Thoracic aorta (tissue), 2 donors: ENCODE measurements at regions not wholly inside any gene's neighbourhood (a gene's known extent, or its start where the extent isn't known, plus 50 kb on each side); places are given as distances from the start of the nearest gene placed in this dataset.

Experiments
- ATAC-seq: fragments of 150-250 bp; one replicate; pipeline ENCODE4 v1.8.0; 2017; ENCODE audit warnings: low read depth; ENCODE audit not compliant: insufficient number of reproducible peaks, low FRiP score
- DNase-seq: peaks from one replicate; pipeline ENCODE4 v3.0.0-alpha.2; 2020; ENCODE audit warnings: low spot score
- H3K27ac ChIP-seq, 2 donors: fragments of 200-600 bp; sonication (generic); 1 replicate in 1 of 2; 2 replicates in 1 of 2; pipeline ENCODE4 v1.5.1; 2016; ENCODE audit warnings: mild to moderate bottlenecking in 2 of 2, moderate library complexity in 2 of 2
- H3K27me3 ChIP-seq: fragments of 200-600 bp; sonication (generic); replicated peaks from 2 replicates; pipeline ENCODE4 v1.6.0; 2016; ENCODE audit warnings: mild to moderate bottlenecking; ENCODE audit not compliant: insufficient read depth
- H3K36me3 ChIP-seq: fragments of 200-600 bp; sonication (generic); one replicate; pipeline ENCODE4 v1.5.1; 2016
- H3K4me1 ChIP-seq, 2 donors: fragments of 200-600 bp; sonication (generic); 1 replicate in 1 of 2; 2 replicates in 1 of 2; pipeline versions ENCODE4 v1.5.1 to v1.6.0; 2016; ENCODE audit warnings: low read depth in 2 of 2, mild to moderate bottlenecking in 1 of 2; ENCODE audit not compliant: control insufficient read depth in 1 of 2
- H3K4me3 ChIP-seq: fragments of 200-600 bp; sonication (generic); 2 replicates; pipeline ENCODE4 v1.5.1; 2016; ENCODE audit warnings: mild to moderate bottlenecking
- H3K9me3 ChIP-seq: fragments of 200-600 bp; sonication (generic); 2 replicates; pipeline ENCODE4 v1.5.1; 2016
- TF ChIP-seq, protein P1 (sequence below): fragments of 200-600 bp; sonication (generic); IDR thresholded peaks from one replicate; pipeline ENCODE4 v1.5.1; 2019; ENCODE audit warnings: antibody characterized with exemption

GRCh38 chr18:70627182-70627802, 338.4 kb downstream of the SOCS6 start:
- Histone ChIP-seq H3K9me3 (no peaks in the 10 kb centered on the region), H3K27me3 (no peaks in the 10 kb centered on the region), H3K4me3 (no peak overlapping the region), H3K4me1 (no peaks in the 10 kb centered on the region), H3K36me3 (no peaks in the 10 kb centered on the region), H3K27ac (no peak overlapping the region)
- DNase-seq = no peak
- no peak for ATAC-seq
- TF ChIP-seq, protein P1, sequence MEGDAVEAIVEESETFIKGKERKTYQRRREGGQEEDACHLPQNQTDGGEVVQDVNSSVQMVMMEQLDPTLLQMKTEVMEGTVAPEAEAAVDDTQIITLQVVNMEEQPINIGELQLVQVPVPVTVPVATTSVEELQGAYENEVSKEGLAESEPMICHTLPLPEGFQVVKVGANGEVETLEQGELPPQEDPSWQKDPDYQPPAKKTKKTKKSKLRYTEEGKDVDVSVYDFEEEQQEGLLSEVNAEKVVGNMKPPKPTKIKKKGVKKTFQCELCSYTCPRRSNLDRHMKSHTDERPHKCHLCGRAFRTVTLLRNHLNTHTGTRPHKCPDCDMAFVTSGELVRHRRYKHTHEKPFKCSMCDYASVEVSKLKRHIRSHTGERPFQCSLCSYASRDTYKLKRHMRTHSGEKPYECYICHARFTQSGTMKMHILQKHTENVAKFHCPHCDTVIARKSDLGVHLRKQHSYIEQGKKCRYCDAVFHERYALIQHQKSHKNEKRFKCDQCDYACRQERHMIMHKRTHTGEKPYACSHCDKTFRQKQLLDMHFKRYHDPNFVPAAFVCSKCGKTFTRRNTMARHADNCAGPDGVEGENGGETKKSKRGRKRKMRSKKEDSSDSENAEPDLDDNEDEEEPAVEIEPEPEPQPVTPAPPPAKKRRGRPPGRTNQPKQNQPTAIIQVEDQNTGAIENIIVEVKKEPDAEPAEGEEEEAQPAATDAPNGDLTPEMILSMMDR = no peak

GRCh38 chr18:70622622-70623419, 334.0 kb downstream of the SOCS6 start:
- H3K4me1 ChIP-seq = no peaks in the 10 kb centered on the region
- no peak overlapping the region for H3K27ac ChIP-seq
- TF ChIP-seq, protein P1 = no peak
- H3K36me3 ChIP-seq = no peaks in the 10 kb centered on the region
- no peak overlapping the region for H3K4me3 ChIP-seq
- DNase-seq = no peak
- no peak for ATAC-seq
- no peaks in the 10 kb centered on the region for H3K9me3 ChIP-seq
- H3K27me3 ChIP-seq = no peaks in the 10 kb centered on the region

- H3K36me3 ChIP-seq = no peaks in the 10 kb centered on the region
- TF ChIP-seq, protein P1 = no peak
- ATAC-seq = no peak
- H3K27ac ChIP-seq = no peak overlapping the region
- H3K4me3 ChIP-seq = no peak overlapping the region
- no peak for DNase-seq
- H3K4me1 ChIP-seq = no peaks in the 10 kb centered on the region
- H3K9me3 ChIP-seq = no peaks in the 10 kb centered on the region
- H3K27me3 ChIP-seq = no peaks in the 10 kb centered on the region
Measured at GRCh38 chr18:70621710-70622109, 332.9 kb downstream of the SOCS6 start.

DNA sequence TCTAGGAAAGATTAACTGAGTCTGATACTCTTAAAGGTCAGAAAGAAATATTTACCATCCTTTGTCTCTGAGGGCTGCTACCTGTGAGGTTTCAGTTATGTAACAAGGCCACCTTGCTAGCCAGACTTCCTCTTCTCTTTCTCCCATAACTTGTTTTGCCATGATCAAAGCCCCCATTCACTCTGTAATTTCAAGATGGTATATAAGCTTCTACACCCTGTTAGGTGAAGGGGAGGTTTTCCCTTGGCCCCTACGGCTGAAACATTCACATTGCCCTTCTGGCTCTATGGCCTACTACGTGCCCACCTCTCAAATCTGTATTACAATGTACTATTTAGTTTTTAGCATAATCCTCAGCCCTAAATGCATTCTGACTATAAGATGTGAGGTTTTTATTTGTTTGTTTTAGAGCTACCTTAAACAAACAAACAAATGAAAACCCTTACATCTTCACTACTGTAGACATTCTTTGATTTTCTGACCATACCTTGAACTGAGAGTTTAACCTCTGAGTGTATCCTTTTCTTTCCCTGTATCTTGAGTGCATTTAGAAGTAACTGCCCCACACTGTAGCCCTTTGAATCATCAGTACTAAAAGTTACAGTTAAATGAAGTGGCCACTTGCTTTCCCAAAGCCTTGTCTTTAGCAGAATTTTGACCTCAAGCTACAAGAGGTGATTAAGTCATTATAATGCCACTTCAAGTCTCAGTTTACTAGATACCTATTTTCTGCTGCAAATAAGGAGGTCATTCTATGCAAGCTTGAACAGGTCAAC, 332.2 kb downstream of the SOCS6 start:
- Histone ChIP-seq H3K4me3 (no peak overlapping the region), H3K4me1 (no peaks in the 10 kb centered on the region), H3K27ac (no peak overlapping the region), H3K9me3 (no peaks in the 10 kb centered on the region), H3K36me3 (no peaks in the 10 kb centered on the region), H3K27me3 (no peaks in the 10 kb centered on the region)
- TF ChIP-seq, protein P1 = no peak
- DNase-seq (no peak), ATAC-seq (no peak)
